GM23248 (cell line): ENCODE measurements at regions not wholly inside any gene's neighbourhood (a gene's known extent, or its start where the extent isn't known, plus 50 kb on each side); places are given as distances from the start of the nearest gene placed in this dataset.

ENCODE experiments used
- DNase-seq: peaks from one replicate; pipeline ENCODE4 v3.0.0-alpha.2; 2015
- H2AFZ ChIP-seq: fragments of 200-600 bp; sonication (generic); 2 replicates; pipeline ENCODE4 v1.6.1; 2016; ENCODE audit warnings: antibody characterized with exemption
- H3F3A ChIP-seq: fragments of 200-600 bp; sonication (generic); 2 replicates; pipeline ENCODE4 v1.6.1; 2016; ENCODE audit warnings: mild to moderate bottlenecking, antibody characterized with exemption, mixed run types; ENCODE audit not compliant: insufficient read depth
- H3K27ac ChIP-seq: fragments of 200-600 bp; sonication (generic); 2 replicates; pipeline ENCODE4 v1.5.1; 2016; ENCODE audit warnings: mild to moderate bottlenecking
- H3K27me3 ChIP-seq: fragments of 200-600 bp; sonication (generic); replicated peaks from 2 replicates; pipeline ENCODE4 v1.6.1; 2016; ENCODE audit warnings: mild to moderate bottlenecking; ENCODE audit not compliant: insufficient read depth
- H3K36me3 ChIP-seq: fragments of 200-600 bp; sonication (generic); 2 replicates; pipeline ENCODE4 v1.6.1; 2016; ENCODE audit warnings: low read depth, mild to moderate bottlenecking
- H3K4me1 ChIP-seq: fragments of 200-600 bp; sonication (generic); 2 replicates; pipeline ENCODE4 v1.6.1; 2016; ENCODE audit warnings: mild to moderate bottlenecking; ENCODE audit not compliant: insufficient read depth
- H3K4me2 ChIP-seq: fragments of 200-600 bp; sonication (generic); one replicate; pipeline ENCODE4 v1.6.1; 2016; ENCODE audit warnings: mild to moderate bottlenecking; ENCODE audit not compliant: unreplicated experiment
- H3K4me3 ChIP-seq: fragments of 200-600 bp; sonication (generic); 2 replicates; pipeline ENCODE4 v1.5.1; 2016; ENCODE audit warnings: mild to moderate bottlenecking
- H3K79me2 ChIP-seq: fragments of 200-600 bp; sonication (generic); 2 replicates; pipeline ENCODE4 v1.6.1; 2016; ENCODE audit warnings: mild to moderate bottlenecking; ENCODE audit not compliant: insufficient read depth
- H3K9ac ChIP-seq: fragments of 200-600 bp; sonication (generic); 2 replicates; pipeline ENCODE4 v1.6.1; 2016; ENCODE audit warnings: mild to moderate bottlenecking
- H3K9me2 ChIP-seq: fragments of 200-600 bp; sonication (generic); 2 replicates; pipeline ENCODE4 v1.6.1; 2016; ENCODE audit warnings: mixed run types, mild to moderate bottlenecking, moderate library complexity; ENCODE audit not compliant: insufficient read depth
- H3K9me3 ChIP-seq: fragments of 200-600 bp; sonication (generic); one replicate; pipeline ENCODE4 v1.6.1; 2017; ENCODE audit warnings: low read depth
- H4K20me1 ChIP-seq: fragments of 200-600 bp; sonication (generic); 2 replicates; pipeline ENCODE4 v1.6.0; 2016; ENCODE audit not compliant: insufficient read depth
- EZH2 ChIP-seq: fragments of 200-600 bp; sonication (generic); IDR thresholded peaks from 2 replicates; pipeline ENCODE4 v1.6.1; 2018; ENCODE audit warnings: antibody characterized with exemption, mild to moderate bottlenecking; ENCODE audit not compliant: insufficient read depth, poor library complexity, severe bottlenecking
- EZH2phosphoT487 ChIP-seq: fragments of 200-600 bp; sonication (generic); IDR thresholded peaks from 2 replicates; pipeline ENCODE4 v1.6.1; 2018; ENCODE audit warnings: antibody characterized with exemption, moderate library complexity, mild to moderate bottlenecking, low read depth; ENCODE audit not compliant: insufficient read depth
- WGBS, 2 experiments: methylation state at CpG; one replicate each; pipeline ENCODE4 v1.1.6; 2015 to 2017; ENCODE audit warnings: low lambda C conversion rate in 2 of 2, low coverage in 1 of 2; ENCODE audit errors: missing lambda C conversion rate in 2 of 2; 5-methylcytosine and 5-hydroxymethylcytosine counted together
- in situ Hi-C: fragments of 300-500 bp; cut with MboI; formaldehyde crosslinking; loops from 2 replicates; pipeline ENCODE4 v1.15.0; 2020

DNA sequence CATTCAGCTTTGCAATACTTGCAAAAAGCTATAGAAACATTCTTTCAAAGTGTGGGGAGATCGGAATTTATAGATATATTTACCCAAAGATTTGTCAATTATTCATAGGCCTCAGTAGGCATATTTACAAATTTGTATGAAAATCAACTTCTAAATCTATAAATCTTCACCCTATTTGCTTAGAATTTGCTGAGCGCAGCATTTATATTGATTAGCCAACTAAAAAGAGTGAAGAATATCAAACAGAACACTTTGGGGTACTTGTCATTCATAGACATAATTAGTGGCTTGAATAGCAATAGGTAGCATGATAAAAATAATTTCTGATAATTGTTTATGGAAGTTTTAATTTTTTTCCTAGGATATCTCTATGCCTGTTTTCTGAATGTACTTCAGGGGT lies 244.5 kb upstream of the SLC35B3 start:
- Histone ChIP-seq H3K27me3 (no peaks in the 10 kb centered on the region), H3K4me2 (no peak overlapping the region), H3K9me3 (no peaks in the 10 kb centered on the region), H3K9ac (no peak overlapping the region), H4K20me1 (no peaks in the 10 kb centered on the region), H3K36me3 (no peaks in the 10 kb centered on the region), H3K4me1 (no peaks in the 10 kb centered on the region), H2AFZ (no peak overlapping the region), H3F3A (no peaks in the 10 kb centered on the region), H3K4me3 (no peak overlapping the region), H3K9me2 (no peaks in the 10 kb centered on the region), H3K27ac (no peak overlapping the region), H3K79me2 (no peaks in the 10 kb centered on the region)
- in situ Hi-C loops: no loop called here
- TF ChIP-seq EZH2phosphoT487 (no peak), EZH2 (no peak)
- WGBS, 2 experiments: 30 to 37% methylated on average over 2 of the region's 2 CpGs
- DNase-seq: no peak

DNA sequence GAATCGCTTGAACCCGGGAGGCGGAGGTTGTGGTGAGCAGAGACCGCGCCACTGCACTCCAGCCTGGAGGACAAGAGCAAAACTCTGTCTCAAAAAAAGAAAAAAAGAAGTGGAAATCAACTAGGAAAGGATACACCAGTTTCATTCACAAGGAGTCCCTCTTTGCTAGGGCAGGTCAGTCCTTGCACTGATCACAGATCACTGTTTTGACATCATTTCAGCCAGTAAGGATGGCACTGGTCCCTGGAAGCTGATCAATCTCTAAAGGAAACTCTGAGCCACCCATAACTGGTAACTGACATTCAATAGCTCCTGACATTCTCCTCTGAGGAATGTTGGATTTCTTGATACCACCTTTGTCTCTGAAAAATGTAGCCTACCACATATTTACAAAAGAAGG lies 243.1 kb upstream of the SLC35B3 start:
- no peak for DNase-seq
- Histone ChIP-seq H3K79me2 (no peaks in the 10 kb centered on the region), H3K36me3 (no peaks in the 10 kb centered on the region), H3K27me3 (no peaks in the 10 kb centered on the region), H3K4me1 (no peaks in the 10 kb centered on the region), H4K20me1 (no peaks in the 10 kb centered on the region), H3K9me3 (no peaks in the 10 kb centered on the region), H3K4me3 (no peak overlapping the region), H3K4me2 (no peak overlapping the region), H3K9me2 (no peaks in the 10 kb centered on the region), H3K27ac (no peak overlapping the region), H3K9ac (no peak overlapping the region), H3F3A (no peaks in the 10 kb centered on the region), H2AFZ (no peak overlapping the region)
- in situ Hi-C loops: no loop called here
- no peak for TF ChIP-seq EZH2phosphoT487
- no peak for TF ChIP-seq EZH2
- WGBS, 2 experiments: 87% methylated on average over 5 of the region's 5 CpGs

- Histone ChIP-seq H3K4me1 (no peaks in the 10 kb centered on the region), H3K9ac (no peak overlapping the region), H3K36me3 (no peaks in the 10 kb centered on the region), H3K9me2 (no peaks in the 10 kb centered on the region), H4K20me1 (no peaks in the 10 kb centered on the region), H2AFZ (no peak overlapping the region), H3K4me2 (no peak overlapping the region), H3K79me2 (no peaks in the 10 kb centered on the region), H3F3A (no peaks in the 10 kb centered on the region), H3K4me3 (no peak overlapping the region), H3K27me3 (no peaks in the 10 kb centered on the region), H3K27ac (no peak overlapping the region), H3K9me3 (no peaks in the 10 kb centered on the region)
- no peak for TF ChIP-seq EZH2phosphoT487
- no peak for TF ChIP-seq EZH2
- WGBS, 2 experiments: 36 to 39% methylated on average over 3 of the region's 3 CpGs
- in situ Hi-C loops: no loop called here
- DNase-seq: no peak
These were observed 238.8 kb upstream of the SLC35B3 start for GRCh38 chr6:8674126-8674525.

- Histone ChIP-seq H3K4me1 (no peaks in the 10 kb centered on the region), H3F3A (no peaks in the 10 kb centered on the region), H3K36me3 (no peaks in the 10 kb centered on the region), H3K27ac (no peak overlapping the region), H2AFZ (no peak overlapping the region), H3K4me2 (no peak overlapping the region), H4K20me1 (no peaks in the 10 kb centered on the region), H3K9ac (no peak overlapping the region), H3K27me3 (no peaks in the 10 kb centered on the region), H3K79me2 (no peaks in the 10 kb centered on the region), H3K9me2 (no peaks in the 10 kb centered on the region), H3K9me3 (no peaks in the 10 kb centered on the region), H3K4me3 (no peak overlapping the region)
- no peak for TF ChIP-seq EZH2phosphoT487
- TF ChIP-seq EZH2: no peak
- no peak for DNase-seq
- 19 to 32% methylated on average over 3 of the region's 3 CpGs for WGBS, 2 experiments
- in situ Hi-C loops: no loop called here
These were observed 237.5 kb upstream of the SLC35B3 start for GRCh38 chr6:8672882-8673281.

DNA sequence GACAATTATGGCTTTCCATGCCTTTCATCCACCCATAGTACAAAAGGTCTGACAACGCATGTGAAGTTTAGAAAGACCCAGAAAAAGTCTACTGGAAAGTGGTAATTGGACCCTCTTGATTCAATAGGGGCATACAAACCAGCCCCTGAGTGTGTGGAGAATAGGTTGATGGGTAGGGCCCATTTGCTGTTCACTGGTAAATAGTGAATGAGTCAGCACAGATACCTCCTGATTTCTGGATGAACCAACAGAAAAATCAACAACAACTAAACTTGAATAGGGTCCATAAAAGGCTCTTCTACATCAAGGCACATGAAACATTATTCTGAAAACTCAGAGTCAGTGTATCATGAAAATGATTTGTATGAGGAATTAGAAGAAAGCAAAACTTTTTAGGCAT lies 235.4 kb upstream of the SLC35B3 start:
- Histone ChIP-seq H3K79me2 (no peaks in the 10 kb centered on the region), H3K27me3 (no peaks in the 10 kb centered on the region), H3K4me3 (no peak overlapping the region), H3K36me3 (no peaks in the 10 kb centered on the region), H3K9ac (no peak overlapping the region), H3K4me2 (no peak overlapping the region), H2AFZ (no peak overlapping the region), H3K4me1 (no peaks in the 10 kb centered on the region), H3K9me3 (no peaks in the 10 kb centered on the region), H4K20me1 (no peaks in the 10 kb centered on the region), H3K27ac (no peak overlapping the region), H3F3A (no peaks in the 10 kb centered on the region), H3K9me2 (no peaks in the 10 kb centered on the region)
- in situ Hi-C loops: no loop called here
- 35 to 42% methylated on average over 1 of the region's 1 CpG for WGBS, 2 experiments
- TF ChIP-seq EZH2 (no peak), EZH2phosphoT487 (no peak)
- DNase-seq: no peak
